HEK293 (cell line): ENCODE measurements at regions not wholly inside any gene's neighbourhood (a gene's known extent, or its start where the extent isn't known, plus 50 kb on each side); places are given as distances from the start of the nearest gene placed in this dataset.

ENCODE experiments used
- CTCF ChIP-seq: fragments of 450-650 bp; formaldehyde crosslinking; IDR thresholded peaks from 2 replicates; pipeline ENCODE4 v1.5.1; 2016; ENCODE audit warnings: missing biosample characterization, missing genetic modification characterization
- ZBTB1 ChIP-seq: fragments of 450-650 bp; formaldehyde crosslinking; IDR thresholded peaks from 2 replicates; pipeline ENCODE4 v1.5.1; 2016; ENCODE audit warnings: missing biosample characterization, missing genetic modification characterization
- ZBTB11 ChIP-seq: fragments of 450-650 bp; formaldehyde crosslinking; conservative IDR thresholded peaks from 2 replicates; pipeline ENCODE4 v1.5.1; 2016; ENCODE audit warnings: low read depth, missing biosample characterization, missing genetic modification characterization
- ZBTB44 ChIP-seq: fragments of 450-650 bp; IDR thresholded peaks from 2 replicates; pipeline ENCODE4 v1.5.1; 2018; ENCODE audit warnings: missing biosample characterization, mild to moderate bottlenecking, missing genetic modification characterization
- ZBTB49 ChIP-seq: fragments of 450-650 bp; formaldehyde crosslinking; IDR thresholded peaks from 2 replicates; pipeline ENCODE4 v1.5.1; 2016; ENCODE audit warnings: missing biosample characterization, missing genetic modification characterization, low read depth
- ZNF24 ChIP-seq: fragments of 450-650 bp; formaldehyde crosslinking; IDR thresholded peaks from 2 replicates; pipeline ENCODE4 v1.5.1; 2016; ENCODE audit warnings: missing biosample characterization, missing genetic modification characterization
- ZNF366 ChIP-seq: fragments of 450-650 bp; formaldehyde crosslinking; conservative IDR thresholded peaks from 2 replicates; pipeline ENCODE4 v1.5.1; 2016; ENCODE audit warnings: missing biosample characterization, missing genetic modification characterization
- ZNF416 ChIP-seq: fragments of 450-650 bp; formaldehyde crosslinking; IDR thresholded peaks from 2 replicates; pipeline ENCODE4 v1.5.1; 2016; ENCODE audit warnings: missing biosample characterization, missing genetic modification characterization
- ZNF639 ChIP-seq: fragments of 450-650 bp; formaldehyde crosslinking; IDR thresholded peaks from 2 replicates; pipeline ENCODE4 v1.5.1; 2016; ENCODE audit warnings: missing biosample characterization, missing genetic modification characterization
- ZSCAN30 ChIP-seq: fragments of 450-650 bp; IDR thresholded peaks from 2 replicates; pipeline ENCODE4 v1.5.1; 2018; ENCODE audit warnings: missing biosample characterization, mild to moderate bottlenecking, missing genetic modification characterization, moderate library complexity

GRCh38 chr2:237250599-237250998 is 163.4 kb downstream of the COL6A3 start:
- TF ChIP-seq ZBTB11 (no peak), ZNF24 (tag by site-specific recombination) (no peak), CTCF (tag by site-specific recombination) (no peak), ZBTB1 (tag by site-specific recombination) (no peak), ZSCAN30 (tag by site-specific recombination) (no peak), ZNF366 (tag by site-specific recombination) (no peak), ZBTB44 (tag by site-specific recombination) (no peak), ZNF639 (tag by site-specific recombination) (no peak), ZNF416 (tag by site-specific recombination) (no peak), ZBTB49 (tag by site-specific recombination) (no peak)
